Spleen (tissue), 7 donors: ENCODE measurements at regions not wholly inside any gene's neighbourhood (a gene's known extent, or its start where the extent isn't known, plus 50 kb on each side); places are given as distances from the start of the nearest gene placed in this dataset.

Experiments used
- CTCF ChIP-seq, 11 experiments: fragments of 200-600 bp in 7 of 11; fragments of 450-650 bp in 4 of 11; sonication (generic) in 4 of 11; IDR thresholded peaks in 8 of 11; conservative IDR thresholded peaks in 3 of 11; 1 replicate in 7 of 11; 2 replicates in 4 of 11; pipeline versions ENCODE4 v1.4.0 to v1.8.0; 2016 to 2021; ENCODE audit warnings: antibody characterized with exemption in 11 of 11, inconsistent platforms in 4 of 11, mild to moderate bottlenecking in 1 of 11
- POLR2A ChIP-seq, 3 donors: fragments of 450-650 bp; IDR thresholded peaks; one replicate each; pipeline ENCODE4 v1.5.1; 2017; ENCODE audit warnings: antibody characterized with exemption in 3 of 3, mild to moderate bottlenecking in 1 of 3
- donor health status: DM: no; HTN: no; CAD: no; lungs with moderate emphysema.
- donor health status: DM: no; HTN: no; CAD: no.
- donor health status: DM: no; HTN: no; CAD: no.

GRCh38 chr18:76715012-76715610, 107.2 kb upstream of the ZNF236 start:
- TF ChIP-seq CTCF (IDR thresholded peaks at IDR 0.05 in 8 of 11, conservative IDR thresholded peaks at IDR 0.05 in 3 of 11) (no peak), POLR2A (IDR thresholded peaks at IDR 0.05) (no peak)
